ENCODE measurements at regions not wholly inside any gene's neighbourhood (a gene's known extent, or its start where the extent isn't known, plus 50 kb on each side); places are given as distances from the start of the nearest gene placed in this dataset.

GRCh38 chr10:113369365-113369694, 183.5 kb upstream of the HABP2 start (continued):
- TF ChIP-seq, protein P1, sequence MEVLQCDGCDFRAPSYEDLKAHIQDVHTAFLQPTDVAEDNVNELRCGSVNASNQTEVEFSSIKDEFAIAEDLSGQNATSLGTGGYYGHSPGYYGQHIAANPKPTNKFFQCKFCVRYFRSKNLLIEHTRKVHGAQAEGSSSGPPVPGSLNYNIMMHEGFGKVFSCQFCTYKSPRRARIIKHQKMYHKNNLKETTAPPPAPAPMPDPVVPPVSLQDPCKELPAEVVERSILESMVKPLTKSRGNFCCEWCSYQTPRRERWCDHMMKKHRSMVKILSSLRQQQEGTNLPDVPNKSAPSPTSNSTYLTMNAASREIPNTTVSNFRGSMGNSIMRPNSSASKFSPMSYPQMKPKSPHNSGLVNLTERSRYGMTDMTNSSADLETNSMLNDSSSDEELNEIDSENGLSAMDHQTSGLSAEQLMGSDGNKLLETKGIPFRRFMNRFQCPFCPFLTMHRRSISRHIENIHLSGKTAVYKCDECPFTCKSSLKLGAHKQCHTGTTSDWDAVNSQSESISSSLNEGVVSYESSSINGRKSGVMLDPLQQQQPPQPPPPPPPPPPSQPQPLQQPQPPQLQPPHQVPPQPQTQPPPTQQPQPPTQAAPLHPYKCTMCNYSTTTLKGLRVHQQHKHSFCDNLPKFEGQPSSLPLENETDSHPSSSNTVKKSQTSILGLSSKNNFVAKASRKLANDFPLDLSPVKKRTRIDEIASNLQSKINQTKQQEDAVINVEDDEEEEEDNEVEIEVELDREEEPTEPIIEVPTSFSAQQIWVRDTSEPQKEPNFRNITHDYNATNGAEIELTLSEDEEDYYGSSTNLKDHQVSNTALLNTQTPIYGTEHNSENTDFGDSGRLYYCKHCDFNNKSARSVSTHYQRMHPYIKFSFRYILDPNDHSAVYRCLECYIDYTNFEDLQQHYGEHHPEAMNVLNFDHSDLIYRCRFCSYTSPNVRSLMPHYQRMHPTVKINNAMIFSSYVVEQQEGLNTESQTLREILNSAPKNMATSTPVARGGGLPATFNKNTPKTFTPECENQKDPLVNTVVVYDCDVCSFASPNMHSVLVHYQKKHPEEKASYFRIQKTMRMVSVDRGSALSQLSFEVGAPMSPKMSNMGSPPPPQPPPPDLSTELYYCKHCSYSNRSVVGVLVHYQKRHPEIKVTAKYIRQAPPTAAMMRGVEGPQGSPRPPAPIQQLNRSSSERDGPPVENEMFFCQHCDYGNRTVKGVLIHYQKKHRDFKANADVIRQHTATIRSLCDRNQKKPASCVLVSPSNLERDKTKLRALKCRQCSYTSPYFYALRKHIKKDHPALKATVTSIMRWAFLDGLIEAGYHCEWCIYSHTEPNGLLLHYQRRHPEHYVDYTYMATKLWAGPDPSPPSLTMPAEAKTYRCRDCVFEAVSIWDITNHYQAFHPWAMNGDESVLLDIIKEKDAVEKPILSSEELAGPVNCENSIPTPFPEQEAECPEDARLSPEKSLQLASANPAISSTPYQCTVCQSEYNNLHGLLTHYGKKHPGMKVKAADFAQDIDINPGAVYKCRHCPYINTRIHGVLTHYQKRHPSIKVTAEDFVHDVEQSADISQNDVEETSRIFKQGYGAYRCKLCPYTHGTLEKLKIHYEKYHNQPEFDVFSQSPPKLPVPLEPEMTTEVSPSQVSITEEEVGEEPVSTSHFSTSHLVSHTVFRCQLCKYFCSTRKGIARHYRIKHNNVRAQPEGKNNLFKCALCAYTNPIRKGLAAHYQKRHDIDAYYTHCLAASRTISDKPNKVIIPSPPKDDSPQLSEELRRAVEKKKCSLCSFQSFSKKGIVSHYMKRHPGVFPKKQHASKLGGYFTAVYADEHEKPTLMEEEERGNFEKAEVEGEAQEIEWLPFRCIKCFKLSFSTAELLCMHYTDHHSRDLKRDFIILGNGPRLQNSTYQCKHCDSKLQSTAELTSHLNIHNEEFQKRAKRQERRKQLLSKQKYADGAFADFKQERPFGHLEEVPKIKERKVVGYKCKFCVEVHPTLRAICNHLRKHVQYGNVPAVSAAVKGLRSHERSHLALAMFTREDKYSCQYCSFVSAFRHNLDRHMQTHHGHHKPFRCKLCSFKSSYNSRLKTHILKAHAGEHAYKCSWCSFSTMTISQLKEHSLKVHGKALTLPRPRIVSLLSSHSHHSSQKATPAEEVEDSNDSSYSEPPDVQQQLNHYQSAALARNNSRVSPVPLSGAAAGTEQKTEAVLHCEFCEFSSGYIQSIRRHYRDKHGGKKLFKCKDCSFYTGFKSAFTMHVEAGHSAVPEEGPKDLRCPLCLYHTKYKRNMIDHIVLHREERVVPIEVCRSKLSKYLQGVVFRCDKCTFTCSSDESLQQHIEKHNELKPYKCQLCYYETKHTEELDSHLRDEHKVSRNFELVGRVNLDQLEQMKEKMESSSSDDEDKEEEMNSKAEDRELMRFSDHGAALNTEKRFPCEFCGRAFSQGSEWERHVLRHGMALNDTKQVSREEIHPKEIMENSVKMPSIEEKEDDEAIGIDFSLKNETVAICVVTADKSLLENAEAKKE (CRISPR knock-in tag; IDR thresholded peaks at IDR 0.05), result no peak
- TF ChIP-seq STAT1 (IDR thresholded peaks at IDR 0.05; ENCODE audit: unreplicated experiment) (no peak), ZNF331 (CRISPR knock-in tag; IDR thresholded peaks at IDR 0.05; ENCODE audit: low read depth) (no peak), EZH2 (IDR thresholded peaks at IDR 0.05; ENCODE audit: low read depth, unreplicated experiment) (no peak), CREB1 (CRISPR knock-in tag; IDR thresholded peaks at IDR 0.05; ENCODE audit: low read depth) (no peak)

- H2AFZ ChIP-seq, result no peak overlapping the region
- no peaks in the 10 kb centered on the region for H3K79me2 ChIP-seq (replicated peaks; ENCODE audit: insufficient read depth)
- H4K20me1 ChIP-seq (replicated peaks; ENCODE audit: insufficient read depth), result no peaks in the 10 kb centered on the region
- no peak overlapping the region for H3K4me3 Mint-ChIP-seq
- no peak overlapping the region for H3K27ac ChIP-seq (ENCODE audit: low read depth)
- DNase-seq (ENCODE audit: low spot score) (no peak), ATAC-seq (no peak)
- H3K27me3 Mint-ChIP-seq (ENCODE audit: insufficient read depth, low read depth, poor library complexity), result no peaks in the 10 kb centered on the region
- H3K27me3 ChIP-seq (ENCODE audit: insufficient read depth), result no peaks in the 10 kb centered on the region
- H3K27ac Mint-ChIP-seq, result no peak overlapping the region
- no peaks in the 10 kb centered on the region for H3K36me3 ChIP-seq (ENCODE audit: insufficient read depth)
- H3K4me2 ChIP-seq, result no peak overlapping the region
- H3K4me3 ChIP-seq, result no peak overlapping the region
- H3K4me1 Mint-ChIP-seq, result no peaks in the 10 kb centered on the region
- H3K9me2 ChIP-seq (ENCODE audit: insufficient read depth), result peaks cover 7% of the 10 kb centered on the region; the same call in 1 of the 2 replicates
- no peaks in the 10 kb centered on the region for H3K36me3 Mint-ChIP-seq (ENCODE audit: low read depth)
- H3K9me3 Mint-ChIP-seq, result no peaks in the 10 kb centered on the region
- no peaks in the 10 kb centered on the region for H3K4me1 ChIP-seq (ENCODE audit: insufficient read depth)
- H3F3A ChIP-seq (replicated peaks; ENCODE audit: low read depth), result no peaks in the 10 kb centered on the region
- TF ChIP-seq REST (IDR thresholded peaks at IDR 0.05; ENCODE audit: unreplicated experiment), result no peak
- TF ChIP-seq STAT1 (IDR thresholded peaks at IDR 0.05; ENCODE audit: unreplicated experiment), result no peak
- TF ChIP-seq EZH2phosphoT487 (IDR thresholded peaks at IDR 0.05; ENCODE audit: unreplicated experiment), result no peak
- TF ChIP-seq ZNF114 (CRISPR knock-in tag; IDR thresholded peaks at IDR 0.05), result no peak
- no peak for TF ChIP-seq JUNB (IDR thresholded peaks at IDR 0.05; ENCODE audit: unreplicated experiment)
- no peak for TF ChIP-seq POLR2AphosphoS5 (IDR thresholded peaks at IDR 0.05; ENCODE audit: low read depth)
- TF ChIP-seq ZNF331 (CRISPR knock-in tag; IDR thresholded peaks at IDR 0.05; ENCODE audit: low read depth), result no peak
Observed at GRCh38 chr10:113376428-113376827, 176.4 kb upstream of the HABP2 start.
